ENCODE measurements at regions not wholly inside any gene's neighbourhood (a gene's known extent, or its start where the extent isn't known, plus 50 kb on each side); places are given as distances from the start of the nearest gene placed in this dataset. TPM values are rescaled to one million over a fixed set of nuclear protein-coding genes. Genes with fewer than 3 reads are reported as not detected.

DNA sequence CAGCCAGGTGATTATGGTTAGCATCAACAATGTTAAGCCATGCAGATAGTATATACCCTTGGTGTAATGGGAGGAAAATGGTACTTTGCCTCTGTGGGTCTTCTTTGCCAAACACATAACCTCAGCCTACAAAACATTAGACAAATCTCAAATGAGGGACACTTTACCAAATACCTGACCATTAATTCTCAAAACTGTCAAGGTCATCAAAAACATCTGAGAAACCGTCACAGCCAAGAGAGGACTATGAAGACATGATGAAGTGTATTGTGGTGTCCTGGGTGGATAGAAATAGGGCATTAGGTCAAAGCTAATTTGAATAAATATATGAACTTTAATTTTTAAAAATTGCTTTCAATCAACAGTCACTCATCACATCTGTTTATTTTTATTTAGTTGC, 1036.1 kb downstream of the AGBL1 start:
- DNase-seq (ENCODE audit: low read depth), result no peak
- H3K4me3 ChIP-seq (ENCODE audit: low read depth, low read length), result no peak overlapping the region
- TF ChIP-seq CTCF (IDR thresholded peaks at IDR 0.05; ENCODE audit: insufficient read depth, low read length), result no peak

DNA sequence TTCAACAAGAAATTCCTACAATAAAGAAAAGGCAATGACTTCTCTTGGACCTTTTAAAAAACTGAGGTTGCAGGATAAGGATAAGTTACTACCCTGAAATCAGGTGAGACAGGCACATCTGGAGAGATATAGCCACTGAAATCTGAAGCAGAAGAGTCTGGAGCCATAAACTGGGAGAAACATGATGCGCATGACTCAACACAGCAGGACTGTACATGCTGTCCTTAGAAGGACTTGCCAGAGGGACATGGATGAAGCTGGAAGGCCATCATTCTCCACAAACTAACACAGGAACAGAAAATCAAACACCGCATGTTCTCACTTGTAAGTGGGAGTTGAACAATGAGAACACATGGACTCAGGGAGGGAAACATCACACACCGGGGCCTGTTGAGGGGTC, 1020.2 kb downstream of the AGBL1 start:
- no peak overlapping the region for H3K4me3 ChIP-seq (ENCODE audit: low read depth, low read length)
- no peak for TF ChIP-seq CTCF (IDR thresholded peaks at IDR 0.05; ENCODE audit: insufficient read depth, low read length)

DNA sequence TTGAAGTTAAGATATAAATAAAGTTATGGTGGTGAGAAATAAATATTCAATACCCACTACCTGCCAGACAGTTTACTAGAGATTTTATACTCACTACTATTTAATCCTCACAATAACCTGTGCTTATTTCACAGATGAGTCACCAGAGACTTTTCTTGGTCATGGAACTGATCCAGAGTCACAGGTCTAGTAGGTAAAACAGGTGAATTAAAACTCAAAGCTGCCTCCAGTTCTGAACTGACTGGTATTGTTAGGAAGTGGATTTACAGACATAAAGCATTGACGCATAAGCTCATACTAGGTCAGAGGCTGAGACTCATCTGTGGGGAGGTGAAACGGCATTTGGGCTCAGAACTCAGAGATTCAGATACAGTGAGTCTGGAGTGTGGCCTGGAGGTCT, 1009.9 kb downstream of the AGBL1 start:
- H3K4me3 ChIP-seq (ENCODE audit: low read depth, low read length), result no peak overlapping the region
- no peak for DNase-seq (ENCODE audit: low read depth)
- TF ChIP-seq CTCF (IDR thresholded peaks at IDR 0.05; ENCODE audit: insufficient read depth, low read length), result no peak

More for the DNA sequence above, 1020.2 kb downstream of the AGBL1 start:
- DNase-seq (ENCODE audit: low read depth), result no peak

DNA sequence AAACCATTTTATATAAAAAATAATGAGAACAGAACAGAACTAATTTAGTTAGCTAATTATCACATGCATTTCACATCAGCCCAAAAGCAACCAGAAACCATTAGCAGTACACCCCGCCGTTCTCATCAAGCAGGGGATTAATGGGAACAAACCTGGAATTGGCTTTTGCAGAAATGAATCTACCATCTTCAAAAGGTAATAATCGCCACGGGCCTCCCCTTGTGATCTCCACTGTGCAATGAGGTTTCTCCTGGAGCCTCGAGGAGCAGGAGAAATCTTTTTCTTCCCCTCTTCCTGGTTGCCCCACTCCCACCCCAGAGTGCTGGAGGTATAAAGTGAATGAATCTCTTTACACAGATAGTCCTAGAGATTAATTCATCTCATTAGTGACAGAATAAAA, 1003.5 kb downstream of the AGBL1 start:
- TF ChIP-seq CTCF (IDR thresholded peaks at IDR 0.05; ENCODE audit: insufficient read depth, low read length), result no peak
- no peak overlapping the region for H3K4me3 ChIP-seq (ENCODE audit: low read depth, low read length)
- no peak for DNase-seq (ENCODE audit: low read depth)

DNA sequence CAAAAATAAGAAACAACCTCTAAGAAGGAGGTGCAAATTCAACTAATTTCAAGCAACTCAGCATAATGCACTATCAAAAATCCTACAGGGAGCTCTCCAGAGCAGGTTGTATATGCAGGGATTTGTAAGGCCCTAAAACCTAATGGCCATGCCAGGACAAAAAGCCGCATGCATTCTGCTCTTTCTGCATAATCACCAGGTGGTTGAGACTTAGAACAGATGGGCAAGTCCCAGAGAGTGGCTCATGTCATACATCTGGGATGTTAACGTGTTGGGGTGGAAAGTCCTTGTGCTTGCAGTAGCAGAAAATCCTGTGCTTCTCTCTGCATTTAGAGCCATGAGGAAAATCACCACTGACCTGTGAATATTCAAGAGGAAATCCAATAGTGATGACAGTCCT, 1002.9 kb downstream of the AGBL1 start:
- no peak overlapping the region for H3K4me3 ChIP-seq (ENCODE audit: low read depth, low read length)
- TF ChIP-seq CTCF (IDR thresholded peaks at IDR 0.05; ENCODE audit: insufficient read depth, low read length), result no peak
- DNase-seq (ENCODE audit: low read depth), result no peak

DNA sequence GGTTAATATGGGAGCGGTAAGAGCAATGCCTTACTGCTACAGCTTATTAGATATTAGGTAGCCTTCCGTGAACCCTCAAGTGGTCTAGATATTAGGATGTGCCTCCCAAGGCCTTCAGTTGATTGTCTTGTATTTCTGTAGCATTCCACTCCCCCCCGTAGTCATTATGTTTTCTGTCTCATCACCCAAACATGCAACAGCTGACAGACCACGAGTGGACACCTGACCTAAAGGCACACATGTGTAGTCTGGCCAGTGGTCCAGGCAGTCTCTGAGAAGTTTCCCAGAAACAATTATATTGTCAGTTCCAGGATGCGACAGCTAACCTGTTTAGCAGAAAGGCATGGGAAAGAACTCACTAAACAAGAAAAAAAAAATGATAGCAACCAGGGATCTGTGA, 1000.9 kb downstream of the AGBL1 start:
- H3K4me3 ChIP-seq (ENCODE audit: low read depth, low read length), result no peak overlapping the region
- no peak for TF ChIP-seq CTCF (IDR thresholded peaks at IDR 0.05; ENCODE audit: insufficient read depth, low read length)
- DNase-seq (ENCODE audit: low read depth), result no peak

Small RNA genes lying in the stretch of these regions (small RNA-seq; reads per million reads assigned to genes)
- not detected for gene RNU6-185P

Data from fibroblast of the aortic adventitia (primary cell).